AG09319 (cell line): ENCODE measurements at regions not wholly inside any gene's neighbourhood (a gene's known extent, or its start where the extent isn't known, plus 50 kb on each side); places are given as distances from the start of the nearest gene placed in this dataset.

Experiments
- DNase-seq: peaks from one replicate; pipeline ENCODE4 v3.0.0-alpha.2; 2010; ENCODE audit warnings: low read depth; ENCODE audit errors: extremely low read depth
- CTCF ChIP-seq: IDR thresholded peaks from 2 replicates; pipeline ENCODE4 v1.5.1; 2011; ENCODE audit warnings: low read depth, mild to moderate bottlenecking, inconsistent platforms, low read length, moderate library complexity

- no peak for TF ChIP-seq CTCF
- no peak for DNase-seq
Observed at GRCh38 chrX:42432552-42432951, 345.4 kb downstream of the PPP1R2C start.

GRCh38 chrX:42422961-42423360 lies 355.0 kb downstream of the PPP1R2C start:
- no peak for TF ChIP-seq CTCF

GRCh38 chrX:42420426-42420825 lies 357.5 kb downstream of the PPP1R2C start:
- DNase-seq = no peak
- no peak for TF ChIP-seq CTCF

More at GRCh38 chrX:42422961-42423360, 355.0 kb downstream of the PPP1R2C start:
- no peak for DNase-seq

- DNase-seq = no peak
- TF ChIP-seq CTCF = no peak
Observed at GRCh38 chrX:42415636-42416035, 362.3 kb downstream of the PPP1R2C start.

GRCh38 chrX:42414057-42414456 lies 363.9 kb downstream of the PPP1R2C start:
- no peak for TF ChIP-seq CTCF
- no peak for DNase-seq

- TF ChIP-seq CTCF = no peak
- DNase-seq = no peak
Observed at GRCh38 chrX:42399632-42400024, 378.3 kb downstream of the PPP1R2C start.

GRCh38 chrX:42398967-42399631 lies 378.9 kb downstream of the PPP1R2C start:
- no peak for TF ChIP-seq CTCF
- no peak for DNase-seq
